Stimulated activated CD4-positive, alpha-beta T cell treated with anti-CD3 and anti-CD28 coated beads, TNF-alpha, amount 100 ng/mL, for 1 hour (primary cell): ENCODE measurements at regions not wholly inside any gene's neighbourhood (a gene's known extent, or its start where the extent isn't known, plus 50 kb on each side); places are given as distances from the start of the nearest gene placed in this dataset.
"Not testable (repeated sequence)": the region's sequence is repeated elsewhere in the genome, so short reads cannot be mapped to it uniquely, and the experiment has no call there.

Source experiments
- DNase-seq, 3 donors: peaks; one replicate each; pipeline ENCODE4 v3.0.0-alpha.2; 2020; ENCODE audit warnings: low read depth in 3 of 3, low spot score in 1 of 3

- no peak for DNase-seq
Observed at GRCh38 chr17:74130841-74131240, 72.6 kb upstream of the RPL38 start.

DNA sequence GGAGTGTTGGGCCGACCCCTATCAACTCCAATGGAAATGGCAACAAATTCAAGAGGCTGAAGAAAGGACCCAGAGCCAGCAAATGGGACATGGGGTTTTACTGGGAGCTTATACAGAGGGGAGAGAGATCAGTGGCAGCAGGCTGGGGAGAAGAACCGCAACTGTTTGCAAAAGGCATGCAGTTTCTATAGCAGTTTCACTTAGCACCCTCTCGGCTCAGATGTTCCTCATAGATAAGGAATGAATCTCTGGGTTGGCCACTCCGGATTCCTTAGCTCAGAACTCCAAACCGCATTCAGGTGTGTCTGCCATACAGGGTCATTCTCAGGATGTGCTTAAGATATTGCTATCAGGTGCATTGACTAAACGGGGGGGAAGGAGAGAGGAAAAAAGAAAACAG lies 71.1 kb upstream of the RPL38 start:
- no peak for DNase-seq

DNA sequence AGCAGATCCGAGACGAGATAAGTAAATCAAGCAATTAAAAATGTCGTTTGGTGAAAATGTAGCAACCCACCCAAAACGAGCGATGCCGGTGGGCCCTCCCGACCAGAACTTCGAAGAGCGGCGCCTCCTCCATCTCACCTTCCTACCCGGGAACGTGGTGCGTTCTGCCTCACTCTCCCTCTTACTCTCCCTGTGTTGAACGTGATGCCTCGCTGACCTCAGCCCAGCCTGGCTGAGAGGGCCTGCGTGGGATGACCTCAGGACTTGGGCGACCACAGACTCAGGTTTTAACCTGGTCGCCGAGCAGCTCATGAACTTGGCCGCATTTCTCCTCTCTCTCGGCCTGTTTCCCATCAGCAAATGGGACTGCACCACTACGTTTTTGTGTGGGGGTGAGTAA lies 69.7 kb upstream of the RPL38 start:
- no peak for DNase-seq

- DNase-seq, result not testable (repeated sequence)
Observed at GRCh38 chr17:74134234-74134633, 69.2 kb upstream of the RPL38 start.

- no peak for DNase-seq
Observed at GRCh38 chr17:74134991-74135390, 68.5 kb upstream of the RPL38 start.

DNA sequence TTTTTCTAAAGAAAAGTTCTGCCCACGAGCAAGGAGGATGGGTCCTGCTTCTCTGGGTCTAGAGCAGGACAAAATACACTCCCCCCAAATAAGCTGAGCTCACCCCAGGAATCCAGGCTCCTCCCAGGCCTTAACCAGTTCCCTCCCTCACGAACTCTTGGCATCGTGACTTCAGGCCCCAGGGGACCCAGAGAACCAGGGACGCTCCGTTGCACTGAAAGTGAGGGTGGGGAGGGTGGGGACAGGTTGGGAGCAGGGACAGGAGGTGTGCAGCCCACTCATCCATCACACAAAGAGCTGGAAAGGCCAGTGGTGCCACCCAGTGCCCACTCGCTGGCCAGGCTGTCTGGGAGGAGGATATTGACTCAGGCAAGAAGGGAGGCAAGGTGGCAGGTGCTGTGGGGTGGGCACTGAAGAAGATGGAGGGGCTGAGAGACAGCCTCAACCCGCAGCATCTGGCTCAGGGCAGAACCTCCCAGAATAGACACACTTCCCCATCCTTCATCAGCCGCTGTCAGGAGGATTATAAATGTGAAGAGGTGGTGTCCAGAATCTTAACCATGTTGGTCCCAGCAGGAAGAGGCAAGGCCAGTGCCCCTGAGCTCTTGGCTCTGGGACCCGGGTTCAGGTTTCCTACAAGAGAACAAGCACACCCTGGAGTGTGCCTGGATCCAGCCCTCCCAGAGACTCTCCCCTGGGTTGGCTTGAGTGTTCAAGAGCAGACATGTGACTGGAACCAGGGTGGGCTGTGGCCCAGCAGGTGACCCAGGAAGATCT lies 67.9 kb upstream of the RPL38 start:
- no peak for DNase-seq

DNA sequence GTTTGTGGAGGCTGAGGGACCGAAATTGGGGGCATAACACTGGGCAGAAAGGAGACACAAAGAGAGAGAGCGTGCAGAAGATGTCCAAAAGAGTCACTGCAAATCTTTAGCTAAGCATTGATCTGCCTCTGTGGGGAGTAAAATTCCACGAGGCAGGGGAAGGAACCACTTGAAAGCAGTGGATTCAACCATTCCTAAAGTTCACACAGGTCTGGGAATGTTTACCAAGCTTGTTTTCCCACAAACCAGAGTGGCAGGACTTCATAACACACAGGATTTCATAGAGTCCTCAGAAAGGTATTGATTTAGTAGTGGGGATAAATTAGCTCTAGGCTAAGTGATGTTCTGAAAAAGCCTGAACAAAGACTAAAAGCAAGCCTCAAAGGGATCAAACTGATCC lies 66.1 kb upstream of the RPL38 start:
- no peak for DNase-seq

GRCh38 chr17:74139120-74139519 lies 64.4 kb upstream of the RPL38 start:
- DNase-seq, result no peak

DNA sequence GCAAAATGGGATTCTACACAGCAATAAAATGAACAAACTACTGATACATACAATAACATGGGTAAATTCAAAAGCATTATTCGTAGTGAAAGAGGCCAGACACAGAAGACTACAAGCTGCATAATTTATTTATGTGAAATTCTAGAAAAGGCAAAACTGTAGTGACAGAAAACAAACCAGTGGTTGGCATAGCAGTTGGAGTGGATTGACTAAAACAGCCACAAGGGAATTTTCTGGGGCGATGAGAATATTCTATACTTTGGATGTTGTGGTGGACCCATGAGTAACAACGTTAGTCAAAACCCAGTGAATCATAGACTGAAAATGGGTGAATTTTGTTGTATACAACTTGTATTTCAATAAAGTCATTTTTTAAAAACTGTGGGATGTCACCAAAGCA lies 63.2 kb upstream of the RPL38 start:
- DNase-seq, result no peak

GRCh38 chr17:74141612-74142011 lies 61.9 kb upstream of the RPL38 start:
- no peak for DNase-seq

DNA sequence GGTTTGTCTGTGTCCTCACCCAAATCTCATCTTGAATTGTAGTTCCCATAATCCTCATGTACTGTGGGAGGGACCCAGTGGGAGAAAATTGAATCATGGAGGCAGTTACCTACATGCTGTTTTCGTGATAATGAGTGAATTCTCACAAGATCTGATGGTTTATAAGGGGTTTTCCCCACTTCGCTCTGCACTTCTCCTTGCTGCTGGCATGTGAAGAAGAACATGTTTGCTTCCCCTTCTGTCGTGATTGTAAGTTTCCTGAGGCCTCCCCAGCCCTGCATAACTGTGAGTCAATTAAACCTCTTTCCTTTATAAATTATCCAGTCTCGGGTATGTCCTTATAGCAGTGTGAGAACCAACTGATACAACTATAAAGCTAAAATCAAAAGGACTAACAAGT lies 60.2 kb upstream of the RPL38 start:
- DNase-seq, result not testable (repeated sequence)

GRCh38 chr17:74145756-74146155 lies 57.7 kb upstream of the RPL38 start:
- no peak for DNase-seq

DNA sequence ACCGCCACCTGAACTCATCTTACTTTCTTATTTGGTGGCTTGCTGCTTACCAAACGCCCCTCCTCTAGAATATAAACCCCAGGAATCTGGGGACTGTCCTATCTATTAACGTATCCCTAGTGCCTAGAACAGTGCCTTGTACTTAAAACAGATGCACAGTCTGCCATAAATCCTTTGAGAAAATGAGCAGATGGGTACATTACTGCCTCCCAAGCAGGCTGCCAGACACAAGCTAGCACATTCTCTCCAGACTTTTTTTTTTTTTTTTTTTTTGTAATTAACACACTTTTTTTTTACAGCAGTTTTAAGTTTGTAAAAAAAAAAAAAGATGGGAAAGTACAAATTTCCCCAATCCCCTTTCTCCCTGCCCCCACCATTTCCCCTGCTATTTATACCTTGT lies 57.3 kb upstream of the RPL38 start:
- no peak for DNase-seq

DNA sequence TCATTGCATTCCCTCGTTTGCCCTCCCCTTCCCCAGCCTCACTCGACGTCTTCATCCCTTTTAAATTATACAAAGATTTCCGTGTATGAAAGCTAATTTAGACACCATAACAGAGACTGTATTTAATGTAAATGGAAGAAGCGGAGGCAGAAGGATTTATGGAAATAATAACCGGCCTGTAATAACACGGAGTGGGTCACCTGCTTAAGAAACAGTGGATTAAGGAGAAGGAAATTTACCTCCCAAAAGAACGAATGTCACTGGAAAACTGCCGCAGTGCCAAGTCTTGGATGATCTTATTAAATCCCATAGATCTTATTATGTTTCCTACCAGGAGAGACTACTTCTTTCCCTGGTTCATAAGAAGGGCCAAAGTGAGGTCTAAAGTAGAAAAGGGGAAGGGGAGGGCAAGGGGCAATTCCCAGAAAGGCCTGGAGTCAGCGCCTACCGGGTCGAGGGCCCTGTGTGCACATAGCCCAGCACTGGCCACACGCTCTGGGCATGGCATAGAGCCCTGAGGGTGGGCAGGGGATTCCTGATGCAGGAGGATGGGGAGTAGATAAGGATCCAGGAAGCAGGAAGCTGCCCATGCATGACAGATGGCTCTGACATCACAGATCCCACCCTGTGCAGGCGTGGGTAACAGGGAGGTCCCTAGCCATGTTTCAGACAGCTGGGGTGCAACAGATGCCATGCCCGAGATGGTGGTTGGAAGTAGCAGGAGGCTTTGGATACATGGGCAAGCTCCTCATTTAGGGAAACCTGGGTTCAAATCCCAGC lies 56.2 kb upstream of the RPL38 start:
- no peak for DNase-seq

GRCh38 chr17:74147966-74148365 lies 55.5 kb upstream of the RPL38 start:
- DNase-seq, result no peak

DNA sequence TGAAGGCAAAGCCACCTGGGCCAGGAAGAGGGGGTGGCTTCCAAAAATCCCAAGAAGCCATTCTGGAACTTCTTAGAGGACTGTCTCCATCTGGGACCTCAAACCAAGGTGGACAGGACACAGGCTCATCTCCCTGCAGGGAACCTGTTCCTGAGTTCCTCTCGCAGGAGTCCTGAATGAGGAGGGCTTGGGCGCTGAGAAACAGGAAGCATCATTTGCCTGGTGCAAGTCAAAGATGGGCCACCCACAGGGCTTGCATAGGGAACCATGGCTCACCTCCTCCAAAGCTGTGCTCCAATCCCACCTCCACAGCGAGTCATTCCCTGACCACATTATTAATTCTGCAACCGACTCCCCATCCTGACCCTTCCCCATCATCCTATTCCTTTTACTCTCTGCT lies 55.0 kb upstream of the RPL38 start:
- DNase-seq, result no peak

- no peak for DNase-seq
Observed at GRCh38 chr17:74148901-74149596, 54.4 kb upstream of the RPL38 start.

DNA sequence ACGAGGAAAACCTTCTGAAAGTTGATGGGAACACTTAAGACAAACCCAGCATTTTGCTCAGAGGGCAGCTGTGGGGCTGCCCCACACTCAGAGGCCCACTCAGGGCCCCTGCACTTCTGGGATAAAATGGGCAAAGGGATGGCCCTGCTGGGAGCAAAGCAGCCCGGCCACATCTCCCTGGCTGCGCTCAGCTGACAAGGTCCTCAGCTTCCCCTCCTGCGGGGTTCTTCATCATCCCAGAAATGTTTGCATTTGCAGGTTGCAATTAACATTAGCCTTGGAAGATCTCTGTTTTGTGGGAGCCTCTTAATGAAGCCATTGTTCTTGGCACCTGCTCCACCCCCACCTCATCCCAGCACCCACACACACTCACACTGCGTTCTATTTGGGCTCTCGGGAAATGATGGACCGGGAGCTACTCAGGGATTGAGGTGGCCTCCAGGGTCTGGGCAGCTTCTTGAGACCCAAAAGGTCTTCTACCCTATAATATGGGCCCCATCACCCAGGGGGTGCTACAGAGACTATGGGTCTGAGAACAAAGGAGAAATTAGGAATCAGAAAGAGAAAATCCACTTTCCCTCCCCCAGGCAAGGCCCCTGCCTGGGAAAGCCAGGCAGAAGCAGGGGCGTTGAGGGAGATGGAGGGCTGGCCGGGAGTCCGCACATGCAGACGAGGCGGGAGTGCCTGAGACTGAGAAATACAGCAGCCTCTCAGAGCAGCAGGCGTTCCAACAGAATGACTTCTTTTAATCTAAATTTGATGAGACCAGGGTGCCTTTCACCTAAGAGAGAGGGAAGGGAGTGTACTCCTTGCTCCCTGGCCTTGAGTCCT lies 53.7 kb upstream of the RPL38 start:
- no peak for DNase-seq

DNA sequence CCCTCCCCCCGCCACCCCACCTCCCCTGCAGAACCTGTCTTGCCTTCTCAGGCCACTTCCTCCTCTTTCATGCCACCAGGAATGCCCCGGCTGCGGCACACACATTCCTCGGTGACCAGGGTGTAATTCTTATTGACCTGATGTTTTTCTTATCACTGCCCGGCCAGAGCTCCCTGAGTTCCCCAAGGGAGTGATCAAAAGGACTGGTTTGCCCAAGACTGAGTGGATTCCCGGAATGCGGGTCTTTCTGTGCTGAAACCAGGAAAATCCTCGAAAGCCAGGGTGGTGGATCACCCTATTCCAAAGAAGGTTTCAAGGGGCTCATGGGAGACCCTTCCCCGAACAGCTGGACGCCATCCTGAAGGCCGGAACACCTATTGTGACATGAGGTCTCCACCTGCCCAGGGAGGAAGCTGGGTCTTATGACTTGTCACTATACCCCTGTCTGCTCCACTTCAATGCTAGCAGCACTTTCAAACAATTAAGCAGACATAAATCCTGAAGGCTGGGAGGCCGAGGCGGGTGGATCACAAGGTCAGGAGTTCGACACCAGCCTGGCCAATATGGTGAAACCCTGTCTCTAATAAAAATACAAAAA lies 53.0 kb upstream of the RPL38 start:
- no peak for DNase-seq

GRCh38 chr17:74151551-74152315 lies 51.7 kb upstream of the RPL38 start:
- no peak for DNase-seq
